ENCODE measurements at regions not wholly inside any gene's neighbourhood (a gene's known extent, or its start where the extent isn't known, plus 50 kb on each side); places are given as distances from the start of the nearest gene placed in this dataset.
"Not testable (repeated sequence)": the region's sequence is repeated elsewhere in the genome, so short reads cannot be mapped to it uniquely, and the experiment has no call there.

GRCh38 chr2:83394134-83394904, 1064.8 kb downstream of the SUCLG1 start:
- peaks cover 0 to 10% (median 5%) of the 10 kb centered on the region in 9 donors for H3K9me3 Mint-ChIP-seq
- no peaks in the 10 kb centered on the region for H3K4me1 Mint-ChIP-seq
- POLR2A ChIA-PET = no interaction called here
- no peaks in the 10 kb centered on the region for H3K27me3 Mint-ChIP-seq
- no peaks in the 10 kb centered on the region for H3K36me3 Mint-ChIP-seq
- H3K4me3 Mint-ChIP-seq = no peak overlapping the region
- no peak for DNase-seq
- H3K27ac Mint-ChIP-seq = no peak overlapping the region
- no peak for ATAC-seq

GRCh38 chr2:83388804-83389203, 1070.3 kb downstream of the SUCLG1 start:
- H3K4me1 Mint-ChIP-seq = no peaks in the 10 kb centered on the region
- peaks cover 0 to 8% (median 5%) of the 10 kb centered on the region in 9 donors for H3K9me3 Mint-ChIP-seq
- POLR2A ChIA-PET = no interaction called here
- H3K4me3 Mint-ChIP-seq = no peak overlapping the region
- DNase-seq (no peak), ATAC-seq (no peak)
- H3K27ac Mint-ChIP-seq = no peak overlapping the region
- H3K36me3 Mint-ChIP-seq = no peaks in the 10 kb centered on the region
- H3K27me3 Mint-ChIP-seq = no peaks in the 10 kb centered on the region

DNA sequence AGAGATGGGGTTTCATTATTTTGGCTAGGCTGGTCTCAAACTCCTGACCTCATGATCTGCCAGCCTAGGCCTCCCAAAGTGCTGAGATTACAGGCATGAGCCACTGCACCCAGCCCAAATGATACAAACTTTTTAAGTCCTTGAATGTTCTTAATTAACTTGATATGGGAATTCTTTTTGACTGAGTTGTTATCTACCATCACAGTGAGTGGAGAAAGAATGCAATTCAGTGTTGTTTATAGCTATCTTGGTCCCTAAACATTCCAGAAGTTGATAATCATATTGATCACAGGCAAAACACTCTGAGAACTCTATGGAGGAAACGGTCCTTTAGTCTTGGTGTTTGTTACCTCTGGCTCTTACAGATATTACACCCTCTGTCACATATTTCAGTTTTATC, 1072.5 kb downstream of the SUCLG1 start:
- Mint-ChIP-seq H3K36me3 (no peaks in the 10 kb centered on the region), H3K27ac (no peak overlapping the region), H3K9me3 (peaks cover 0 to 13% (median 4%) of the 10 kb centered on the region in 9 donors), H3K4me1 (no peaks in the 10 kb centered on the region), H3K27me3 (no peaks in the 10 kb centered on the region), H3K4me3 (no peak overlapping the region)
- ATAC-seq (no peak), DNase-seq (no peak)
- POLR2A ChIA-PET = no interaction called here

DNA sequence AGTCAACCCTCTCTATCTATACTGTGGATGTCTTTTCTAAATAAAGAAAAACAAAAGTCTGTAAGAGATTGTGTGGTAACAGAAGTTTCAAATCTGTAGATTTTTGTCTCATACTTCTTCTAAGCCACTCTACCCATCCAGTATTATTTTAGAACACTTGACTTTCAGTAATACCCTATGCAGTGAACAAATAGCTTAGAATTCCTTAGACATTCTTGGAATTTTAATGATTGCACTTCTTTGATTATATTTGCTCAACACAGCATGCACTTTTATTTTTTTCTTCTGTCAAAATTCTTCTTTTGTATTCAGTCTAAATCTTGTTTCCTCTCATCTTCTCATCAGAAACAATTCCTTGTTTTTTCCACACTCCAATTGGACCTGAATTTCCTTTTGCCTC, 1080.2 kb downstream of the SUCLG1 start:
- Mint-ChIP-seq H3K4me1 (no peaks in the 10 kb centered on the region), H3K27me3 (no peaks in the 10 kb centered on the region), H3K36me3 (no peaks in the 10 kb centered on the region), H3K27ac (no peak overlapping the region), H3K4me3 (no peak overlapping the region), H3K9me3 (peaks cover 0 to 20% (median 9%) of the 10 kb centered on the region in 9 donors)
- DNase-seq (no peak), ATAC-seq (no peak)
- POLR2A ChIA-PET = no interaction called here

DNA sequence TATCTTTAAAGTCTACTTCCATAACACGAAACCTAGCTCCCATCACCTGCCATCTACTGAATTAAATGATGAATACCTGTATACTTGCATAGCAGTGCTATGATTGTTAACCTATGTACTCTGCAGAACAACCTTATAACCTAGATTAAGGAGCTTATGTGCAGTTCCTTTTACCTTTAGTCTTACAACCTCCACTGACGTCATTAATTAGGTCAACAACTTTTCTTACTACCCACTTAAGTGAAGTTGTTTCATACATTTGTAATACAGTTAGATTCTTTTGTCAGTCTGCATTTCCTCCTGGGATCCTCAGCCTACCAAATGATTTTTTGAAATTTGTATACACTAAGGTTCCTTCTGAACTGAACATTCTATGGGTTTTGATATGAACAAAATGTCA, 1082.3 kb downstream of the SUCLG1 start:
- POLR2A ChIA-PET = no interaction called here
- H3K27me3 Mint-ChIP-seq = no peaks in the 10 kb centered on the region
- ATAC-seq (no peak), DNase-seq (no peak)
- H3K4me3 Mint-ChIP-seq = no peak overlapping the region
- H3K4me1 Mint-ChIP-seq = no peaks in the 10 kb centered on the region
- no peak overlapping the region for H3K27ac Mint-ChIP-seq
- H3K9me3 Mint-ChIP-seq = peaks cover 0 to 20% (median 8%) of the 10 kb centered on the region in 9 donors
- H3K36me3 Mint-ChIP-seq = no peaks in the 10 kb centered on the region

DNA sequence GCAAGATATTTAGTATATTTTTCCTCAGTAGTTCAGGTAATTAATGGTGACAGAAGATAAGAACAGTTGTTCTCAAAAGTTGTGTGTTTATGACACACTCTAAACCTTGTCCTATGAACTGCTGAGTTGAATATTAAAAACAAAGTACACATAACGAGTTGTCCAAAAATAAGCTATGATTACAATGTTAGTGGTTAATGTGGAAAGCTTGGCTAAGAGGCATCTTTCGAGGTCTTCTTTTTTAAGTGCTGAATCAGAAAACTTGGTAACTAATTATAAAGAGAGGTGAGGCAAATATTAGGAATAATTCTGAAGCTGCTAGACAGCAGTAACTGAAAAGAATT, 1088.7 kb downstream of the SUCLG1 start:
- Mint-ChIP-seq H3K27ac (no peak overlapping the region), H3K4me1 (no peaks in the 10 kb centered on the region), H3K4me3 (no peak overlapping the region), H3K9me3 (peaks cover 0 to 12% (median 3%) of the 10 kb centered on the region in 9 donors), H3K27me3 (no peaks in the 10 kb centered on the region), H3K36me3 (no peaks in the 10 kb centered on the region)
- ATAC-seq = no peak
- POLR2A ChIA-PET = no interaction called here
- DNase-seq = no peak

- Mint-ChIP-seq H3K27me3 (no peaks in the 10 kb centered on the region), H3K36me3 (no peaks in the 10 kb centered on the region), H3K4me1 (no peaks in the 10 kb centered on the region), H3K9me3 (peaks cover 0 to 11% (median 2%) of the 10 kb centered on the region in 9 donors), H3K4me3 (no peak overlapping the region), H3K27ac (no peak overlapping the region)
- POLR2A ChIA-PET = no interaction called here
- no peak for ATAC-seq
- no peak for DNase-seq
Measured at GRCh38 chr2:83369601-83370418, 1089.3 kb downstream of the SUCLG1 start.

DNA sequence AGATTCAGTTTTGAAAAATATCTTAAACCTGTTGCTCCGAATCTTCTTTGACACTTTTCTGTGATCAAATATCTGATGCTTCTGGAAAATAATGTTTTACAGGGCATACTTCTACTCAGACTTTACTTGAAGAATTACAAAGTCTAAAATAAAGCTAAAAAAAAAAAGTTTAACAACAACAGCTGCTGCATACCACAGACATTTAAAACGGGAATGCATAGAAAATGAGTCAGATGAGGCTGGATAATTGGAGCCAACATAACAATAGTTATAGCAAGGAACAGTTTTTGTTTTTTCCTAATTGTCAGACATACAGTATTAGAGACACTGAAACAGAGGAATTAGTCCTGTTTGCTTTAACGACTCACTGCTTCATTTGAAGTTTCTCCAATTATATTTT, 1090.2 kb downstream of the SUCLG1 start:
- Mint-ChIP-seq H3K9me3 (peaks cover 0 to 11% (median 2%) of the 10 kb centered on the region in 9 donors), H3K4me1 (no peaks in the 10 kb centered on the region), H3K36me3 (no peaks in the 10 kb centered on the region), H3K4me3 (no peak overlapping the region), H3K27me3 (no peaks in the 10 kb centered on the region), H3K27ac (no peak overlapping the region)
- POLR2A ChIA-PET = no interaction called here
- DNase-seq = no peak
- no peak for ATAC-seq

DNA sequence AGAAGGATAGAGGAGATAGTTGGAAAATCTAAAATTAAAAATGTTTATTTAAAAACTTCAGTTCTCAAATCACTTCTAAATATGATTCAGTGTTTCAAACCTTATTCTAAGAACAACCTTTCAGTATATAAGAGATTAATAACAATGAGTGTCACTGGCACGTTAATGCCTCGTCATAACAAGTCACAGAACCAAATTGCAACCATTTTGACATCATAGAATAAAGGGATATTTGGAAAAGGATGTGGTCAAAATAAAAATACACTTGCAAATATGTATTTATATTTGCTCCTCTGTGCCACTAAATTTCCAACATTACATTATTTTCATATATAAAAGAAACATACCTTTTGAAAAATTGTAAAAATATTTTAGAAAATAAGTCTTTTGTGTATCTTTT, 1090.6 kb downstream of the SUCLG1 start:
- POLR2A ChIA-PET = no interaction called here
- Mint-ChIP-seq H3K9me3 (peaks cover 0 to 11% (median 2%) of the 10 kb centered on the region in 9 donors), H3K27ac (no peak overlapping the region), H3K4me3 (no peak overlapping the region), H3K36me3 (no peaks in the 10 kb centered on the region), H3K27me3 (no peaks in the 10 kb centered on the region), H3K4me1 (no peaks in the 10 kb centered on the region)
- ATAC-seq (no peak), DNase-seq (no peak)

DNA sequence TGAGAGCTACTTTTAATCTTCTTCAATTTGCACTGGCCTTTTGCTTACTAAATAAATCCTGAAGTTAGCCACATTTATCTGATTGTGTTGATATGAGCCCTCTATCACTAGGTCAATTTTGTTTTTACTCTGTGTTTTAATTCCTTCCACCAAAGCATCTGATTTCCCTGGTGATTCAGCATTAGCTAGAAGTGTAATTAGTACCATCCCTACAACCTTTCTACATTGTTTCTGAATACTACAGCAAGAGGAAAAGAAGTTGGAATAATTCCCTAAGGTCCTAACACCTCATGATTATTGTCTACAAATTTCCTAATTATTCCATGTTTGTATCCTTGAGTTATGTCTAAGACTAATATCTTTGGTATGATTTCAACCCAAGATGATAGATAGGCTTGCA, 1093.6 kb downstream of the SUCLG1 start:
- H3K36me3 Mint-ChIP-seq = no peaks in the 10 kb centered on the region
- POLR2A ChIA-PET = no interaction called here

GRCh38 chr2:83364264-83364663, 1094.8 kb downstream of the SUCLG1 start:
- no peak overlapping the region for H3K27ac Mint-ChIP-seq
- H3K4me1 Mint-ChIP-seq = no peaks in the 10 kb centered on the region
- ATAC-seq (no peak), DNase-seq (no peak)
- POLR2A ChIA-PET = no interaction called here
- no peaks in the 10 kb centered on the region for H3K36me3 Mint-ChIP-seq
- no peaks in the 10 kb centered on the region for H3K27me3 Mint-ChIP-seq
- peaks cover 0 to 16% (median 6%) of the 10 kb centered on the region in 9 donors for H3K9me3 Mint-ChIP-seq
- H3K4me3 Mint-ChIP-seq = no peak overlapping the region

More for the DNA sequence above, 1093.6 kb downstream of the SUCLG1 start:
- Mint-ChIP-seq H3K4me3 (no peak overlapping the region), H3K4me1 (no peaks in the 10 kb centered on the region), H3K9me3 (peaks cover 0 to 16% (median 6%) of the 10 kb centered on the region in 9 donors), H3K27me3 (no peaks in the 10 kb centered on the region), H3K27ac (no peak overlapping the region)
- DNase-seq = no peak
- ATAC-seq = no peak

DNA sequence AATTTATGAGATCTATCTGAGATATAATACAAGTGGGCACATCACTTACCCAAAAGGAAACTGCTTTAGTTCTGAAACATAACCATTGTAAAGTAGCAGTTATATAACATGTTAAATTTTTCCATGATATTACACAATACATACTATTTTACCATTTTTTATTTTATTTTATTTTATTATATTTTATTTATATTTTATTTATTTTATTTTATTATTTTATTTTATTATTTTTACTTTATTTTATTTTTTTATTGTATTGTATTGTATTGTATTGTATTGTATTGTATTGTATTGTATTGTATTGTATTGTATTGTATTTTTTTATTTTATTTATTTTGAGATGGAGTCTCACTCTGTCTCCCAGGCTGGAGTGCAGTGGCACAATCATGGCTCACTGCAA, 1095.9 kb downstream of the SUCLG1 start:
- ATAC-seq, H3K36me3 Mint-ChIP-seq, DNase-seq, H3K27ac Mint-ChIP-seq, H3K4me3 Mint-ChIP-seq, H3K4me1 Mint-ChIP-seq, POLR2A ChIA-PET, H3K27me3 Mint-ChIP-seq: not testable (repeated sequence)
- H3K9me3 Mint-ChIP-seq = peaks cover 0 to 16% (median 5%) of the 10 kb centered on the region in 9 donors

DNA sequence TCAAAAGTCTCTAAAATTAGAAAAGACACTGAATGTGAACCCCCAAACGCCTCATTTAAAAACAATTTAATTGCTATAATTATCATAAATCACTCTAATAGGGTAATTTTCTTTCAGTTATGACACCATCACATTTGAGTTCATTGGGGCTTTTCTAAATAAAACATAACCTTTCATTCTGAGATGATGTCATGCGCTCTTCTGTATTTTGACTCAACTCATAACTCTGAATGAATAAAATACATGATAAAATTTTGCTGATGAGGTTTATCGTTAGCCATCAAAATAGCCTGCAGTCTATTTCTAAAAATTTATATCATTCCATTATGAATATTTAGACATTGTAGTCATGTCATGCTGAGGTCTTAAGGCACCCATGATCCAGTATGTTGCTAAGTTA, 1099.7 kb downstream of the SUCLG1 start:
- Mint-ChIP-seq H3K9me3 (peaks cover 0 to 9% (median 5%) of the 10 kb centered on the region in 9 donors), H3K4me1 (no peaks in the 10 kb centered on the region), H3K36me3 (no peaks in the 10 kb centered on the region), H3K27ac (no peak overlapping the region), H3K4me3 (no peak overlapping the region), H3K27me3 (no peaks in the 10 kb centered on the region)
- POLR2A ChIA-PET = no interaction called here
- DNase-seq (no peak), ATAC-seq (no peak)

Measured in naive thymus-derived CD8-positive, alpha-beta T cell (primary cell).